Panc1 (cell line): ENCODE measurements at regions not wholly inside any gene's neighbourhood (a gene's known extent, or its start where the extent isn't known, plus 50 kb on each side); places are given as distances from the start of the nearest gene placed in this dataset.

ENCODE experiments used
- ATAC-seq: fragments of 200-7000 bp; cut with Tn5 transposase; 2 replicates; pipeline ENCODE4 v1.9.1; 2020; ENCODE audit warnings: mild to moderate bottlenecking, moderate library complexity
- BruUV-seq: library from RNA; stranded (reverse); fragments of 400-500 nt; replicated peaks from 2 replicates; lab custom pipeline; 2021; lab: Mats Ljungman, UMichigan
- CTCF ChIA-PET: fragments of 300-600 bp; sonication (Branson Sonifier 250); formaldehyde crosslinking; loops from one replicate; lab custom pipeline; 2022; ENCODE audit warnings: antibody characterized with exemption; lab: Charles Lee
- POLR2A ChIA-PET: fragments of 300-600 bp; sonication (Branson Sonifier 250); formaldehyde crosslinking; loops from one replicate; lab custom pipeline; 2022; ENCODE audit warnings: antibody characterized with exemption; lab: Charles Lee
- DNase-seq: peaks from one replicate; pipeline ENCODE4 v3.0.0-alpha.2; 2010; ENCODE audit warnings: low read depth, low spot score
- H3K27ac ChIP-seq: 2 replicates; pipeline ENCODE4 v1.5.1; 2011; ENCODE audit warnings: mild to moderate bottlenecking, low read length, inconsistent platforms
- H3K27me3 ChIP-seq: fragments of 200-500 bp; sonication (Bioruptor generic); 2 replicates; pipeline ENCODE4 v1.6.0; 2014; ENCODE audit warnings: low read length, inconsistent platforms; ENCODE audit not compliant: control insufficient read depth, insufficient read depth
- H3K36me3 ChIP-seq: fragments of 200-500 bp; sonication (Bioruptor generic); 2 replicates; pipeline ENCODE4 v1.5.1; 2014; ENCODE audit warnings: inconsistent platforms, mild to moderate bottlenecking, low read length, moderate library complexity; ENCODE audit not compliant: control insufficient read depth, insufficient read depth
- H3K4me1 ChIP-seq: 2 replicates; pipeline ENCODE4 v1.5.1; 2011; ENCODE audit warnings: inconsistent platforms, mild to moderate bottlenecking, low read length, moderate library complexity; ENCODE audit not compliant: control insufficient read depth, insufficient read depth
- H3K4me3 ChIP-seq, 2 experiments: 2 replicates each; pipeline ENCODE4 v1.5.1; 2011 to 2012; ENCODE audit warnings: low read depth in 2 of 2, low read length in 2 of 2, mild to moderate bottlenecking in 2 of 2, inconsistent platforms in 1 of 2, moderate library complexity in 1 of 2
- H3K9me3 ChIP-seq: fragments of 200-500 bp; sonication (Bioruptor generic); 2 replicates; pipeline ENCODE4 v1.5.1; 2014; ENCODE audit warnings: low read depth, mild to moderate bottlenecking, inconsistent platforms, low read length, moderate library complexity; ENCODE audit not compliant: control insufficient read depth, insufficient read depth
- POLR2AphosphoS5 ChIP-seq: IDR thresholded peaks from 2 replicates; pipeline ENCODE4 v1.6.1; 2012; ENCODE audit warnings: mild to moderate bottlenecking, low read depth, low read length, moderate library complexity
- SIN3A ChIP-seq: IDR thresholded peaks from 2 replicates; pipeline ENCODE4 v1.6.1; 2012; ENCODE audit warnings: low read depth, mild to moderate bottlenecking, low read length, moderate library complexity, borderline replicate concordance; ENCODE audit not compliant: insufficient read depth
- TCF7L2 ChIP-seq: IDR thresholded peaks from 2 replicates; pipeline ENCODE4 v1.6.1; 2011; ENCODE audit warnings: mild to moderate bottlenecking, low read depth, low read length, inconsistent platforms
- in situ Hi-C: cut with HindIII; loops from 2 replicates; pipeline ENCODE4 v1.10.0; 2016; ENCODE audit warnings: low sequenced_read_pairs, low pct_unique_long_range_greater_than_20kb
- intact Hi-C: fragments of 100-400 bp; cut with micrococcal nuclease; formaldehyde crosslinking; loops from one replicate; pipeline ENCODE4 v1.10.0; 2022; ENCODE audit not compliant: unreplicated experiment
- TF ChIP-seq, protein P1 (sequence below), 2 experiments: IDR thresholded peaks; 2 replicates each; pipeline ENCODE4 v1.6.1; 2011 to 2012; ENCODE audit warnings: low read depth in 2 of 2, control low read depth in 1 of 2, low read length in 1 of 2, mild to moderate bottlenecking in 1 of 2, moderate library complexity in 1 of 2; ENCODE audit not compliant: insufficient read depth in 1 of 2
- TF ChIP-seq, protein P2 (sequence below): fragments of 450-650 bp; IDR thresholded peaks from 2 replicates; pipeline ENCODE4 v1.5.1; 2017; ENCODE audit warnings: mild to moderate bottlenecking

DNA sequence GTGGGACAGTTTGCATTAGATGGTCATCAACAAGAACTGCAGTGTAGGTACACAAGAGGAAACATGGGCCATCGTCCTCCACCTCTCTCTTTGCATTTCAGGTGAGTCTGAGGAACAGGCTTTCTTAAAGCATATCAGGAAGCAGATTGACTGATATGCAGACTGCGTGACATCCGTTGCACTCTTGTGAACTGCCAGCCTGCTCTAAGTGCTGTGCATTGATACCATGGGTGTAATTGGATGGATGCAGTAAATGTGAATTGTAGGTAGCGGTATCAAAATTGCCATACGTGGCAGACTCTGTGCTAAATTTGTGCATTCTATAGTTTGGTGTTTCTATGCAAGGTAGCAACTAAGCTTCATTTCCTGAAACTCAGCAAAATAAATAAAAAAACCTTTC lies 1008.3 kb downstream of the EFNB2 start:
- TF ChIP-seq, protein P1, sequence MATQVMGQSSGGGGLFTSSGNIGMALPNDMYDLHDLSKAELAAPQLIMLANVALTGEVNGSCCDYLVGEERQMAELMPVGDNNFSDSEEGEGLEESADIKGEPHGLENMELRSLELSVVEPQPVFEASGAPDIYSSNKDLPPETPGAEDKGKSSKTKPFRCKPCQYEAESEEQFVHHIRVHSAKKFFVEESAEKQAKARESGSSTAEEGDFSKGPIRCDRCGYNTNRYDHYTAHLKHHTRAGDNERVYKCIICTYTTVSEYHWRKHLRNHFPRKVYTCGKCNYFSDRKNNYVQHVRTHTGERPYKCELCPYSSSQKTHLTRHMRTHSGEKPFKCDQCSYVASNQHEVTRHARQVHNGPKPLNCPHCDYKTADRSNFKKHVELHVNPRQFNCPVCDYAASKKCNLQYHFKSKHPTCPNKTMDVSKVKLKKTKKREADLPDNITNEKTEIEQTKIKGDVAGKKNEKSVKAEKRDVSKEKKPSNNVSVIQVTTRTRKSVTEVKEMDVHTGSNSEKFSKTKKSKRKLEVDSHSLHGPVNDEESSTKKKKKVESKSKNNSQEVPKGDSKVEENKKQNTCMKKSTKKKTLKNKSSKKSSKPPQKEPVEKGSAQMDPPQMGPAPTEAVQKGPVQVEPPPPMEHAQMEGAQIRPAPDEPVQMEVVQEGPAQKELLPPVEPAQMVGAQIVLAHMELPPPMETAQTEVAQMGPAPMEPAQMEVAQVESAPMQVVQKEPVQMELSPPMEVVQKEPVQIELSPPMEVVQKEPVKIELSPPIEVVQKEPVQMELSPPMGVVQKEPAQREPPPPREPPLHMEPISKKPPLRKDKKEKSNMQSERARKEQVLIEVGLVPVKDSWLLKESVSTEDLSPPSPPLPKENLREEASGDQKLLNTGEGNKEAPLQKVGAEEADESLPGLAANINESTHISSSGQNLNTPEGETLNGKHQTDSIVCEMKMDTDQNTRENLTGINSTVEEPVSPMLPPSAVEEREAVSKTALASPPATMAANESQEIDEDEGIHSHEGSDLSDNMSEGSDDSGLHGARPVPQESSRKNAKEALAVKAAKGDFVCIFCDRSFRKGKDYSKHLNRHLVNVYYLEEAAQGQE (IDR thresholded peaks at IDR 0.05; ENCODE audit: insufficient read depth in 1 of 2, low read depth in 2 of 2, low read length in 1 of 2), result no peak
- TF ChIP-seq SIN3A (no peak), TCF7L2 (no peak), POLR2AphosphoS5 (no peak)
- TF ChIP-seq, protein P2, sequence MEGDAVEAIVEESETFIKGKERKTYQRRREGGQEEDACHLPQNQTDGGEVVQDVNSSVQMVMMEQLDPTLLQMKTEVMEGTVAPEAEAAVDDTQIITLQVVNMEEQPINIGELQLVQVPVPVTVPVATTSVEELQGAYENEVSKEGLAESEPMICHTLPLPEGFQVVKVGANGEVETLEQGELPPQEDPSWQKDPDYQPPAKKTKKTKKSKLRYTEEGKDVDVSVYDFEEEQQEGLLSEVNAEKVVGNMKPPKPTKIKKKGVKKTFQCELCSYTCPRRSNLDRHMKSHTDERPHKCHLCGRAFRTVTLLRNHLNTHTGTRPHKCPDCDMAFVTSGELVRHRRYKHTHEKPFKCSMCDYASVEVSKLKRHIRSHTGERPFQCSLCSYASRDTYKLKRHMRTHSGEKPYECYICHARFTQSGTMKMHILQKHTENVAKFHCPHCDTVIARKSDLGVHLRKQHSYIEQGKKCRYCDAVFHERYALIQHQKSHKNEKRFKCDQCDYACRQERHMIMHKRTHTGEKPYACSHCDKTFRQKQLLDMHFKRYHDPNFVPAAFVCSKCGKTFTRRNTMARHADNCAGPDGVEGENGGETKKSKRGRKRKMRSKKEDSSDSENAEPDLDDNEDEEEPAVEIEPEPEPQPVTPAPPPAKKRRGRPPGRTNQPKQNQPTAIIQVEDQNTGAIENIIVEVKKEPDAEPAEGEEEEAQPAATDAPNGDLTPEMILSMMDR, result no peak
- no peak overlapping the region for H3K27ac ChIP-seq
- ChIA-PET CTCF (no interaction called here), POLR2A (no interaction called here)
- no peaks in the 10 kb centered on the region for H3K9me3 ChIP-seq
- in situ Hi-C loops, result no loop called here
- no TSS peak for BruUV-seq
- no peaks in the 10 kb centered on the region for H3K27me3 ChIP-seq
- DNase-seq (no peak), ATAC-seq (no peak)
- H3K4me3 ChIP-seq, result no peak overlapping the region
- intact Hi-C loops, result no loop called here
- no peaks in the 10 kb centered on the region for H3K4me1 ChIP-seq
- no peaks in the 10 kb centered on the region for H3K36me3 ChIP-seq

DNA sequence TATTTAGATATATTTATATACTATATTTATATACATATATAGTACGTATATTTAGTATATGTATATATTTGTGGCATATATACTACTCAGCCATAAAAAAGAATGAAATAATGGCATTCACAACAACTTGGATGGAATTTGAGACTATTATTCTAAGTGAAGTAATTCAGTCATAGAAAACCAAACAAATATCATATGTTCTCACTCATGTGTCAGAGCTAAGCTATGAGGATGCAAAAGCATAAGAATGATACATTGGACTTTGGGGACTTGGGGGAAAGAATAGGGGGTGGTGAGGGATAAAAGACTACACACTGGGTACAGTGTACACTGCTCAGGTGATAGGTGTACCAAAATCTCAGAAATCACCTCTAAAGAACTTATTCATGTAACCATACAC lies 1015.7 kb downstream of the EFNB2 start:
- no TSS peak for BruUV-seq
- no peaks in the 10 kb centered on the region for H3K9me3 ChIP-seq
- CTCF ChIA-PET, result no interaction called here
- ATAC-seq (no peak), DNase-seq (no peak)
- POLR2A ChIA-PET, result no interaction called here
- intact Hi-C loops (no loop called here), in situ Hi-C loops (no loop called here)
- H3K27me3 ChIP-seq, result no peaks in the 10 kb centered on the region
- no peaks in the 10 kb centered on the region for H3K36me3 ChIP-seq
- no peak overlapping the region for H3K27ac ChIP-seq
- no peak overlapping the region for H3K4me3 ChIP-seq
- H3K4me1 ChIP-seq, result no peaks in the 10 kb centered on the region
- TF ChIP-seq, protein P2, result no peak
- TF ChIP-seq POLR2AphosphoS5 (no peak), TCF7L2 (no peak), SIN3A (no peak)
- TF ChIP-seq, protein P1 (IDR thresholded peaks at IDR 0.05; ENCODE audit: insufficient read depth in 1 of 2, low read depth in 2 of 2, low read length in 1 of 2), result no peak
